ENCODE measurements at regions not wholly inside any gene's neighbourhood (a gene's known extent, or its start where the extent isn't known, plus 50 kb on each side); places are given as distances from the start of the nearest gene placed in this dataset.

DNA sequence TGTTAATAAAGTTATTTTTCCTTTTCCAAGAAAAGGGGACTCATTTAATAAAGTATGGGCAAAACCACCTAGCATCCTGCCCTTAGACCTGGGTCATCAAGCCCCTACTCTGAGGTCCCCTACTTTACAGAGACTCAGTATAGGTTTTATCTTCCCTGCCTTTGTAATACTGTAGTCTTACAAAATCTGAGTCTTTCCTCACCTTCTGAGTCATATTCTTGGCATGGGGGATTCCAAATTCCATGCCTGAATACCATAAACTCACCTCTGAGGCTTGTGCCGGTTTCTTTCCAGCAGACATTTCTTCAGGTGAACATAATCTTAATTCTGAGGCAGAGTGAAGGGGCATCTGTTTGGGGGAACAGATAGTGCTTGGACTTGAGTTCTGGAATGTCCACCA is 282.5 kb downstream of the KCNA4 start (continued):
- TF ChIP-seq ZNF560 (tag by site-specific recombination; IDR thresholded peaks at IDR 0.05; ENCODE audit: borderline replicate concordance), result no peak
- no peak for TF ChIP-seq ZNF555 (tag by site-specific recombination; conservative IDR thresholded peaks at IDR 0.05)
- no peak for TF ChIP-seq ZNF777 (tag by site-specific recombination; IDR thresholded peaks at IDR 0.05; ENCODE audit: borderline replicate concordance)
- no peak for TF ChIP-seq ZBTB21 (tag by site-specific recombination; IDR thresholded peaks at IDR 0.05)
- no peak for TF ChIP-seq ZNF664 (tag by site-specific recombination; IDR thresholded peaks at IDR 0.05)

DNA sequence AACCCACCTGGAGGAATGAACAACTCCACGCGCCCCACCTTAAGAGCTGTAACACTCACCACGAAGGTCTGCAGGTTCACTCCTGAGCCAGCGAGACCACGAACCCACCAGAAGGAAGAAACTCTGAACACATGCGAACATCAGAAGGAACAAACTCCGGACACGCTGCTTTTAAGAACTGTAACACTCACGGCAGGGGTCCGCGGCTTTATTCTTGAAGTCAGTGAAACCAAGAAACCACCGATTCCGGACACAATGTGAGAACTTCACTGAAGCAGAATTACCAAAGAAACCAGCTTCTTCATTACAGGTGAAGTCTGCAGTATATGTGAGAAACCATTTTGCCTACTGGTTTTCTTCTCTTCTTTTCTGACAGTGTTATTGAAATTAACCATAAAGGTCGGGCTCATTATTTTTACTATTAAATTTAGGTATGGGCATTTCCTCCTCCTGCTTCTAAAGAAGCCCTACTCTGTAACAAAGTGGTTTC is 303.0 kb downstream of the KCNA4 start:
- Histone ChIP-seq H3K27ac (ENCODE audit: extremely low read depth, low read depth, low read length) (no peak overlapping the region), H3K4me1 (ENCODE audit: control insufficient read depth, insufficient read depth, low read length) (no peaks in the 10 kb centered on the region), H3K9me3 (ENCODE audit: control insufficient read depth, insufficient read depth, low read depth, low read length) (no peaks in the 10 kb centered on the region), H3K36me3 (ENCODE audit: control insufficient read depth in 2 of 2, insufficient read depth in 1 of 2, low read length in 2 of 2) (no peaks in the 10 kb centered on the region), H3K4me3 (ENCODE audit: low read depth, low read length) (no peak overlapping the region)
- ChIA-PET POLR2A (no interaction called here), CTCF (no interaction called here)
- TF ChIP-seq ZNF623 (tag by site-specific recombination; IDR thresholded peaks at IDR 0.05) (no peak), ZNF48 (tag by site-specific recombination; IDR thresholded peaks at IDR 0.05) (no peak), WT1 (tag by site-specific recombination; IDR thresholded peaks at IDR 0.05) (no peak), ZNF707 (tag by site-specific recombination; IDR thresholded peaks at IDR 0.05) (no peak), ZNF223 (tag by site-specific recombination; IDR thresholded peaks at IDR 0.05) (no peak), ZNF174 (tag by site-specific recombination; IDR thresholded peaks at IDR 0.05) (no peak), ZNF311 (tag by site-specific recombination; IDR thresholded peaks at IDR 0.05; ENCODE audit: borderline replicate concordance) (no peak)
- TF ChIP-seq, protein P1, sequence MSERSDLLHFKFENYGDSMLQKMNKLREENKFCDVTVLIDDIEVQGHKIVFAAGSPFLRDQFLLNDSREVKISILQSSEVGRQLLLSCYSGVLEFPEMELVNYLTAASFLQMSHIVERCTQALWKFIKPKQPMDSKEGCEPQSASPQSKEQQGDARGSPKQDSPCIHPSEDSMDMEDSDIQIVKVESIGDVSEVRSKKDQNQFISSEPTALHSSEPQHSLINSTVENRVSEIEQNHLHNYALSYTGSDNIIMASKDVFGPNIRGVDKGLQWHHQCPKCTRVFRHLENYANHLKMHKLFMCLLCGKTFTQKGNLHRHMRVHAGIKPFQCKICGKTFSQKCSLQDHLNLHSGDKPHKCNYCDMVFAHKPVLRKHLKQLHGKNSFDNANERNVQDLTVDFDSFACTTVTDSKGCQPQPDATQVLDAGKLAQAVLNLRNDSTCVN (tag by site-specific recombination; optimal IDR thresholded peaks at IDR 0.05), result no peak

DNA sequence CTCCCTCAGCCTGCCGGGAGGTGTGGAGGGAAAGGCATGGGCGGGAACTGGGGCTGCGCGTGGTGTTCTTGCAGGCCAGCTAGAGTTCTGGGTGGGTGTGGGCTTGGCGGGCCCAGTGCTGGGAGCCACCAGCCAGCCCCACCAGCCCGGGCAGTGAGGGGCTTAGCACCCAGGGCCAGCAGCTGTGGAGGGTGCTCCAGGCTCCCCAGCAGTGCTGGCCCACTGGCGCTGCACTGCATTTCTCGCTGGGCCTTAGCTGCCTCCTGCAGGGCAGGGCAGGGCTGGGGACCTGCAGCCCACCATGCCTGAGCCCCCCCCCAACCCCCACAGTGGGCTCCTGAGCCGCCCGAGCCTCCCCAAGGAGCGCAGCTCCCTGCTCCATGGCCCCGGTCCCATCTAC is 304.2 kb downstream of the KCNA4 start:
- ChIA-PET CTCF (no interaction called here), POLR2A (no interaction called here)
- no peak for TF ChIP-seq ZNF2 (tag by site-specific recombination; IDR thresholded peaks at IDR 0.05)
- H3K4me3 ChIP-seq (ENCODE audit: low read depth, low read length), result no peak overlapping the region
- H3K4me1 ChIP-seq (ENCODE audit: control insufficient read depth, insufficient read depth, low read length), result no peaks in the 10 kb centered on the region
- H3K9me3 ChIP-seq (ENCODE audit: control insufficient read depth, insufficient read depth, low read depth, low read length), result no peaks in the 10 kb centered on the region
- H3K27ac ChIP-seq (ENCODE audit: extremely low read depth, low read depth, low read length), result no peak overlapping the region
- H3K36me3 ChIP-seq (ENCODE audit: control insufficient read depth in 2 of 2, insufficient read depth in 1 of 2, low read length in 2 of 2), result no peaks in the 10 kb centered on the region

DNA sequence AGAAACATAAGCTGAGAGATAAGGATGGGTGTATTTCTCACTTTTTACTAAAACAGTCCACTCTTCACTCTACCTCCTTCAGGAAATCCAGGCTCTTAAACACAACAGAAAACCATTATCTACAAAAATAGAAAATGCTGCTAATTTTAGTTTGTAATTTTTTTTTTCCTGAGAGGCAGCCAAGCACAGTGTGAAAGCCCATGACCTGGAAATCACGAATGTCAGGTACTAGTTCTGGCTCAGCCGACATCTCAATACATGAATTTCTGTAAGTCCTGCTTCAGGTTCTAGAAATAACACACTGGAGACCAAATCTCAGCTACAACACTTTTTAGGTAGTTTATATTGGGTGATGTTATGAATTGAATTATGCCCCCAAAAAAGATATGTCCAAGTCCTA is 308.9 kb downstream of the KCNA4 start:
- TF ChIP-seq ZNF394 (tag by site-specific recombination; IDR thresholded peaks at IDR 0.05; ENCODE audit: borderline replicate concordance) (no peak), ZFHX2 (tag by site-specific recombination; conservative IDR thresholded peaks at IDR 0.05) (no peak), ZBTB17 (tag by site-specific recombination; IDR thresholded peaks at IDR 0.05) (no peak), KLF8 (tag by site-specific recombination; IDR thresholded peaks at IDR 0.05) (no peak), HOXA7 (CRISPR knock-in tag; IDR thresholded peaks at IDR 0.05; ENCODE audit: borderline replicate concordance) (no peak), ZNF544 (tag by site-specific recombination; IDR thresholded peaks at IDR 0.05) (no peak)
- no peaks in the 10 kb centered on the region for H3K4me1 ChIP-seq (ENCODE audit: control insufficient read depth, insufficient read depth, low read length)
- ChIA-PET CTCF (no interaction called here), POLR2A (no interaction called here)
- H3K9me3 ChIP-seq (ENCODE audit: control insufficient read depth, insufficient read depth, low read depth, low read length), result no peaks in the 10 kb centered on the region
- H3K27ac ChIP-seq (ENCODE audit: extremely low read depth, low read depth, low read length), result no peak overlapping the region
- no peaks in the 10 kb centered on the region for H3K36me3 ChIP-seq (ENCODE audit: control insufficient read depth in 2 of 2, insufficient read depth in 1 of 2, low read length in 2 of 2)
- H3K4me3 ChIP-seq (ENCODE audit: low read depth, low read length), result no peak overlapping the region
